ENCODE measurements at regions not wholly inside any gene's neighbourhood (a gene's known extent, or its start where the extent isn't known, plus 50 kb on each side); places are given as distances from the start of the nearest gene placed in this dataset.
"Not testable (repeated sequence)": the region's sequence is repeated elsewhere in the genome, so short reads cannot be mapped to it uniquely, and the experiment has no call there.

DNA sequence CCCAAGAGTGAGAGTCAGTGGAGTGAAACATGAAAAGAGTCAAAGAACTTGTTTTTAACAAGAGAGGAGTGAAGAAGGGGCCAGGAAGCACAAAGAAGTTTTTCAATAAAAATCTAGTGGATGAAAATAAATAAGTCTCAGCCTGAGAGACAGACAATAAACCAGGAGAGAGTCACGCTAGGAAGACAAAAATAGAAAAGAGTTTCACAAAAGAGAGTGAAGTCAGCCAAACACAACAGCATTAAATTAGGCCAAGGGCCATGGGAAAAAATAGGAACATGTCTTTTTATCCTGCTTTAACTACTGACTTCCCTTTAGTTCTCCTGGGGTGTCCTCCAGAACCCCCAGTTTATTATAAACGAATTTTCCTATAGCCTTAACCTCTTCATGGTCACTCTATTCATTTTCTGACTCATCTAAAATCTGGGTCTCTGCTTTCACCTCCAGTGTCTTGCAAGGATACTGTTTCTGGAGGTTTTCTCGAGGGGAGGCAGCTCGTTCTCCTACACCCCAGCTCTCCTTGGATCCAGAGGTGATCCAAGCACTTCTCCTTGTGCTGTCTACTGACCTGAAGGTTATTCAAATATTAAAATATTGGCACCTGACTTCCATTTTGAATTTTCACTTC is 571.5 kb upstream of the PPP2R3A start:
- Histone ChIP-seq H3K4me3 (ENCODE audit: low read length) (no peak overlapping the region), H3K36me3 (ENCODE audit: insufficient read depth, low read depth, low read length) (no peaks in the 10 kb centered on the region), H3K9ac (ENCODE audit: low read depth, low read length) (no peak overlapping the region), H3K27me3 (ENCODE audit: insufficient read depth, low read length) (no peaks in the 10 kb centered on the region), H3K27ac (ENCODE audit: low read length) (no peak overlapping the region), H3K4me1 (ENCODE audit: insufficient read depth, low read length) (no peaks in the 10 kb centered on the region), H3K9me3 (ENCODE audit: insufficient read depth, low read depth, low read length) (no peaks in the 10 kb centered on the region; the same call in 1 of the 2 replicates)

DNA sequence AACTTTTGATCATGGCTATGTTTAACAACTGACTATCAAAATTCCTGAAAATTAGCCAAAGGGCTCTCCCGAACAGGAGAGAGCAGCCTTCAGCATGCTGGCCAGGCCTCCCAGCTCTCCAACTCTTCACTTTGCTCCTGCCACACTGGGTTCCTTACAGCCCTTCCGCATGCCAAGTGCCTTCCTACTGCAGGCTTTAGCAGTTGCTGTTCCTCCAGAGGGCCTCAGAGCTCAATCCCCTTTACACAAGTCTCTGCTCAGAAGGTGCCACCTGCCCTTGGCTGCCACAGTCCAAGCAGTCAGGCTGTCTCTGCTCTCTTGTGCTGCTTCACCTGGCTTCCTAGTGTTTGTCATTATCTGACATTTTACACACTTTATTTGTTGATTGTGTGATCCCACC is 553.1 kb upstream of the PPP2R3A start:
- Histone ChIP-seq H3K9me3 (ENCODE audit: insufficient read depth, low read depth, low read length) (no peaks in the 10 kb centered on the region), H3K27me3 (ENCODE audit: insufficient read depth, low read length) (no peaks in the 10 kb centered on the region), H3K9ac (ENCODE audit: low read depth, low read length) (no peak overlapping the region), H3K27ac (ENCODE audit: low read length) (no peak overlapping the region), H3K4me1 (ENCODE audit: insufficient read depth, low read length) (no peaks in the 10 kb centered on the region), H3K4me3 (ENCODE audit: low read length) (no peak overlapping the region), H3K36me3 (ENCODE audit: insufficient read depth, low read depth, low read length) (no peaks in the 10 kb centered on the region)

DNA sequence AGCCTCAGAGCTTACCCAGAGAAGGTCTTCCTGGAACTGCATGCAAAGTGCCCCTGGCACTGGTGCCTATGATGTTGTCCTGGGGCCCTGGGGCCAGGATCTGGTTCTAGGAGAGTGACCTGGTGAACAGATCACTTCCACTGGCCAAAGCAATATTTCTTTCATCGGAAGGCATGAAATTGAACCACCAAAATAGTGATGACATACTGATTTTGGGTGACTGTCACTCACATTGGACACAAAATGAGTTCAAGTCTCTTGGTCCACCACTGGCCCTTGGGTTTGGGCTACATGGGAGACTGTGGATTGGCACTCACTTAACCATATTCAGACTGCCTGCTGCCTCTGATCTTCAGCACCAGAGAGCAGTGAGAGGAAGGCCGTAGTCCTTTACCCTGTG is 549.3 kb upstream of the PPP2R3A start:
- Histone ChIP-seq H3K27ac (ENCODE audit: low read length) (no peak overlapping the region), H3K4me3 (ENCODE audit: low read length) (no peak overlapping the region)

DNA sequence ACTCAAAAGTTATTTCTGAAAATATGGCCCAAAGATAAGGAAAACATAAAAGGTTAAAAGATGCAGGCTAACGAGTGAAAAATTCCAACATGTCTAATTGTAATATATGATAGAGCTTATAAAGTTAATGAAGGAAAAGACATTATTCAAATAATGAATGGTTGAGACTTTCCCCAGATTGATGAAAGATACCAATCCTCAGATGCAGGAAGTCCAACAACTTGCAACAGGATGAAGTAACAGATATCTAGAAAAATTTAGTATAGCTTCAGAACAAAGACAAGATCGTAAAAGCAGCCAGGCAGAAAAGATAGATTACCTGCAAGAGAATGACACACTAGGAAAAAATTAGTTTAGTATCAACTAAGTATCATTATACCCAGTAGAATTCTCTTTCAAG is 546.4 kb upstream of the PPP2R3A start:
- no peak overlapping the region for H3K4me3 ChIP-seq (ENCODE audit: low read length)
- no peak overlapping the region for H3K9ac ChIP-seq (ENCODE audit: low read depth, low read length)
- H3K36me3 ChIP-seq (ENCODE audit: insufficient read depth, low read depth, low read length) = no peaks in the 10 kb centered on the region
- H3K9me3 ChIP-seq (ENCODE audit: insufficient read depth, low read depth, low read length) = no peaks in the 10 kb centered on the region
- H3K27ac ChIP-seq (ENCODE audit: low read length) = no peak overlapping the region
- H3K27me3 ChIP-seq (ENCODE audit: insufficient read depth, low read length) = no peaks in the 10 kb centered on the region
- no peaks in the 10 kb centered on the region for H3K4me1 ChIP-seq (ENCODE audit: insufficient read depth, low read length)

More for the DNA sequence above, 549.3 kb upstream of the PPP2R3A start:
- H3K36me3 ChIP-seq (ENCODE audit: insufficient read depth, low read depth, low read length) = no peaks in the 10 kb centered on the region
- H3K27me3 ChIP-seq (ENCODE audit: insufficient read depth, low read length) = no peaks in the 10 kb centered on the region
- H3K9me3 ChIP-seq (ENCODE audit: insufficient read depth, low read depth, low read length) = no peaks in the 10 kb centered on the region
- no peak overlapping the region for H3K9ac ChIP-seq (ENCODE audit: low read depth, low read length)
- H3K4me1 ChIP-seq (ENCODE audit: insufficient read depth, low read length) = no peaks in the 10 kb centered on the region

DNA sequence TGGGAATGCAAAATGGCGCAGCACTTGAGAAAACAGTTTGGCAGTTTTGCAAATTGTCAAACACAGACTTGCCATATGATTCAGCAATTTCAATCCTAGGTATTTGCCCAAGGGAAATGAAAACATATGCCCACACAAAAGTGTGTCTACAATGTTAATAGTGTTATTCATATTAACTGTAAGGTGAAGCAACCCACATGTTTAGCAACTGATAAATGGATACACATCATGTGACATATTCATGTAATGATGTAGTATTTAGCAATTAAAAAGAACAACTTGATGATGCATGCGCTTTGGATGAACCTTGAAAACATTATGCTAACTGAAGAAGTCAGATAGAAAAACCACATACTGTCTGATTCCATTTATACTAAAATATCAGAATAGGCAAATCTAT is 539.0 kb upstream of the PPP2R3A start:
- Histone ChIP-seq H3K9me3 (ENCODE audit: insufficient read depth, low read depth, low read length) (no peaks in the 10 kb centered on the region), H3K4me1 (ENCODE audit: insufficient read depth, low read length) (no peaks in the 10 kb centered on the region), H3K4me3 (ENCODE audit: low read length) (no peak overlapping the region), H3K36me3 (ENCODE audit: insufficient read depth, low read depth, low read length) (no peaks in the 10 kb centered on the region), H3K9ac (ENCODE audit: low read depth, low read length) (no peak overlapping the region), H3K27ac (ENCODE audit: low read length) (no peak overlapping the region), H3K27me3 (ENCODE audit: insufficient read depth, low read length) (no peaks in the 10 kb centered on the region)

DNA sequence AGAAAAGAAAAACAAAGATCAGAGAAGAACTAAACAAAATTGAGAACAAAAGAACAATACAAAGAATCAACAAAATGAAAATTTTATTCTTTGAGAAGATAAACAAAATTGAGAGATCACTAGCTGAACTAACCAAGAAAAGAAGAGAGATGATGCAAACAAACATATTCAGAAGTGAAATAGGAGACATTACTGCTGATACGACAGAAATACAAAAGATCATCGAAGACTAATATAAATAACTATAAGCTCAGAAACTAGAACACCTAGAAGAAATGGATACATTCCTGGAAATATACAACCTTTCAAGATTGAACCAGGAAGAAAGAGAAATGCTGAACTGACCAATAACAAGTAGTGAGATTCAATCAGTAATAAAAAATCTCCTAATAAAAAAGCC is 533.1 kb upstream of the PPP2R3A start:
- Histone ChIP-seq H3K4me1 (ENCODE audit: insufficient read depth, low read length) (no peaks in the 10 kb centered on the region), H3K9me3 (ENCODE audit: insufficient read depth, low read depth, low read length) (no peaks in the 10 kb centered on the region), H3K27ac (ENCODE audit: low read length) (no peak overlapping the region), H3K9ac (ENCODE audit: low read depth, low read length) (no peak overlapping the region), H3K4me3 (ENCODE audit: low read length) (no peak overlapping the region), H3K36me3 (ENCODE audit: insufficient read depth, low read depth, low read length) (no peaks in the 10 kb centered on the region), H3K27me3 (ENCODE audit: insufficient read depth, low read length) (no peaks in the 10 kb centered on the region)

DNA sequence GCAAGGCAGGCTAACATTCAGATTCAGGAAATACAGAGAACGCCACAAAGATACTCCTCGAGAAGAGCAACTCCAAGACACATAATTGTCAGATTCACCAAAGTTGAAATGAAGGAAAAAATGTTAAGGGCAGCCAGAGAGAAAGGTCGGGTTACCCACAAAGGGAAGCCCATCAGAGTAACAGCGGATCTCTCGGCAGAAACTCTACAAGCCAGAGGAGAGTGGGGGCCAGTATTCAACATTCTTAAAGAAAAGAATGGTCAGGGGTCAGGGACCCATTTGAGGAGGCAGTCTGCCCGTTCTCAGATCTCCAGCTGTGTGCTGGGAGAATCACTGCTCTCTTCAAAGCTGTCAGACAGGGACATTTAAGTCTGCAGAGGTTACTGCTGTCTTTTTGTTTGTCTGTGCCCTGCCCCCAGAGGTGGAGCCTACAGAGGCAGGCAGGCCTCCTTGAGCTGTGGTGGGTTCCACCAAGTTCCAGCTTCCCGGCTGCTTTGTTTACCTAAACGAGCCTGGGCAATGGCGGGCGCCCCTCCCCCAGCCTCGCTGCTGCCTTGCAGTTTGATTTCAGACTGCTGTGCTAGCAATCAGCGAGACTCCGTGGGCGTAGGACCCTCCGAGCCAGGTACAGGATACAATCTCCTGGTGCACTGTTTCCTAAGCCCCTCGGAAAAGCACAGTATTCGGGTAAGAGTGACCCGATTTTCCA is 526.5 kb upstream of the PPP2R3A start:
- not testable (repeated sequence) for H3K4me1 ChIP-seq (ENCODE audit: insufficient read depth, low read length); H3K27me3 ChIP-seq (ENCODE audit: insufficient read depth, low read length); H3K27ac ChIP-seq (ENCODE audit: low read length); H3K36me3 ChIP-seq (ENCODE audit: insufficient read depth, low read depth, low read length); H3K9me3 ChIP-seq (ENCODE audit: insufficient read depth, low read depth, low read length)
- Histone ChIP-seq H3K9ac (ENCODE audit: low read depth, low read length) (peak overlapping the region; percentile 68), H3K4me3 (ENCODE audit: low read length) (peak overlapping the region; percentile 61)

DNA sequence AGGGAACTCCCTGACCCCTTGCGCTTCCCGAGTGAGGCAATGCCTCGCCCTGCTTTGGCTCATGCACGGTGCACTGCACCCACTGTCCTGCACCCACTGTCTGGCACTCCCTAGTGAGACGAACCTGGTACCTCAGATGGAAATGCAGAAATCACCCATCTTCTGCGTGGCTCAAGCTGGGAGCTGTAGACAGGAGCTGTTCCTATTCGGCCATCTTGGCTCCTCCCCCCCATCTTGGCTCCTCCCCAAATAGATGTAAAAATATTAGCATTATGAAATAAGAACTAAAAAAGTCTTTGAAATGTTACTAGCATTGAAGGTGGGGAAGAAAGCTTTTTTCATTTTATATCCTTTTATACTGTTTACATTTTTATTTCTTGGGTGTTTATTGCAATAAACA is 525.9 kb upstream of the PPP2R3A start:
- H3K9ac ChIP-seq (ENCODE audit: low read depth, low read length) = peak overlapping the region; percentile 68; the same call in 1 of the 2 replicates
- H3K4me1 ChIP-seq (ENCODE audit: insufficient read depth, low read length); H3K9me3 ChIP-seq (ENCODE audit: insufficient read depth, low read depth, low read length); H3K36me3 ChIP-seq (ENCODE audit: insufficient read depth, low read depth, low read length); H3K27ac ChIP-seq (ENCODE audit: low read length); H3K27me3 ChIP-seq (ENCODE audit: insufficient read depth, low read length): not testable (repeated sequence)
- peak overlapping the region; percentile 61 for H3K4me3 ChIP-seq (ENCODE audit: low read length)

DNA sequence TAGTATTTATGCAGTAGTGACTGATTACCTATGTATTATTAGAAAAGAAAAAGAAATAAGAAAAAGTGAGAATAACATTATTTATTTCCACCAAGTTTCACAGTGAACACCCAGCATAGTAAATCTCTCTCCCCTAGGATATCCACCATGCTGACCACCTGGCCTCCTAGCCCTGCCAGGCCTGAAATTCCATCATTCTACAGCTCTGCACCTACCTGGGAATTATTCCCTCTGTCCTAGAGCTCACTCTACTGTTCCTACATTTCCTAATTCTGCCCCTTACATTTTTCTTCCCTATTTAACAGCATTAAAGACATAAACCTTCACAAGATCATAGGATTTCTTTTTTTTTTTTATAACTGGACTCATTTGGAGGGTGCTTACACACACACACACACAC is 525.3 kb upstream of the PPP2R3A start:
- Histone ChIP-seq H3K27me3 (ENCODE audit: insufficient read depth, low read length) (no peaks in the 10 kb centered on the region), H3K27ac (ENCODE audit: low read length) (no peak overlapping the region)

DNA sequence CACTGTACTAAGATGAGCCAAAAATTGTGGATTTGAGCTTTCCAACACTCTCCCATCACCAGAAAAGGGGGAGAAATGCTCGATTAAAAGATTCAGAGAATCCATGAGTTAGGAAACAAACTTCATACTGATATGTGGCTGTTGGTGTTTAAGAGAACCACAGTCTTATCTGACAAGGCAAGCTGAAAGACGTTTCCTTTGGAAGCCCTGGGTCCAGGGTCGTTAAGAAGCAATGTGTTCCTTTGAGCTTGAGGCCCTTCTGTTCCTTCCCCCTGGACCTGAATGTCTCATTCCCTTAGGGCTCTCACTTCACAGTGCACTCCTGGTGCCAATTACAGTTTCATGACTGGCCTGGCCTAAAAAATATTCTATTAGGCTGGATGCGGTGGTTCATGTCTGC is 524.8 kb upstream of the PPP2R3A start:
- Histone ChIP-seq H3K27me3 (ENCODE audit: insufficient read depth, low read length) (no peaks in the 10 kb centered on the region), H3K36me3 (ENCODE audit: insufficient read depth, low read depth, low read length) (no peaks in the 10 kb centered on the region), H3K9me3 (ENCODE audit: insufficient read depth, low read depth, low read length) (no peaks in the 10 kb centered on the region), H3K4me1 (ENCODE audit: insufficient read depth, low read length) (no peaks in the 10 kb centered on the region), H3K4me3 (ENCODE audit: low read length) (no peak overlapping the region), H3K9ac (ENCODE audit: low read depth, low read length) (no peak overlapping the region), H3K27ac (ENCODE audit: low read length) (no peak overlapping the region)

More for the DNA sequence above, 525.3 kb upstream of the PPP2R3A start:
- Histone ChIP-seq H3K4me1 (ENCODE audit: insufficient read depth, low read length) (no peaks in the 10 kb centered on the region), H3K9ac (ENCODE audit: low read depth, low read length) (no peak overlapping the region), H3K4me3 (ENCODE audit: low read length) (no peak overlapping the region), H3K9me3 (ENCODE audit: insufficient read depth, low read depth, low read length) (no peaks in the 10 kb centered on the region), H3K36me3 (ENCODE audit: insufficient read depth, low read depth, low read length) (no peaks in the 10 kb centered on the region)

DNA sequence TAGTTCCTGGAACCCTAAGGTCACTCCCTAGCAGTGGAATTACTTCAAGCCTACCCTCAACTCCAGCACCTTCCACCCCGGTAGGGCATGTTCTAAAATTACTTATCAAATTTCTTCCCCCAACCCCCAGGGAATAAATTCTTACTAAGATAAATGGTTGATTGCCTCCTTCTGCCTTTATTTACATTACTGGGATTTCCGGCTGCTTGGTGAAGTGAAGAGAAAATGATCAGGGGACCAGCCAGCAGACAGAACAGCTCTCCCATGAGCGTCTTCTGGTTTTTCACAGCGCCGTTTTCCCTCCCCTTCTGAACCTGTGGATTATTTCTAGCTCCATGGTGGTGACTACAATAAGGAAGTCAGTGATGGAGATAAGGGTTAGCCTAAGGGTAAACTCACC is 521.5 kb upstream of the PPP2R3A start:
- Histone ChIP-seq H3K4me1 (ENCODE audit: insufficient read depth, low read length) (no peaks in the 10 kb centered on the region), H3K27me3 (ENCODE audit: insufficient read depth, low read length) (no peaks in the 10 kb centered on the region), H3K9ac (ENCODE audit: low read depth, low read length) (no peak overlapping the region), H3K27ac (ENCODE audit: low read length) (no peak overlapping the region), H3K4me3 (ENCODE audit: low read length) (no peak overlapping the region), H3K36me3 (ENCODE audit: insufficient read depth, low read depth, low read length) (no peaks in the 10 kb centered on the region), H3K9me3 (ENCODE audit: insufficient read depth, low read depth, low read length) (no peaks in the 10 kb centered on the region)

DNA sequence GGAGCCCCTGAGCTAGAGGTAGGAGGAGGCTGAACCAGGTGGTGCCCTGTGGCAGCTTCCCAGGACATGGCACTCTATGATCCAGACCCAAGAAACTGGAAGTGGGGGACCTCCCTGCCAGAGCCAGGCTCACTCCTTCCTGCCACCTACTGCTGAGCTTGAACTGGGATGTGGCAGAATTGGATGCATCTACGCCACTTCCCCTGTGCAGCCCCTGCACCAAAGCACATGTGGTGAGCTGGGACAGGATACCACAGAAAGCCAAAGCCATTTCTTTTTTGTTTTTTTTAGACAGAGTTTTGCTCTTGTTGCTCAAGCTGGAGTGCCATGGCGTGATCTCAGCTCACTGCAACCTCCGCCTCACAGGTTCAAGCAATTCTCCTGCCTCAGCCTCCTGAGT is 518.0 kb upstream of the PPP2R3A start:
- Histone ChIP-seq H3K4me1 (ENCODE audit: insufficient read depth, low read length) (no peaks in the 10 kb centered on the region), H3K27me3 (ENCODE audit: insufficient read depth, low read length) (no peaks in the 10 kb centered on the region), H3K9ac (ENCODE audit: low read depth, low read length) (no peak overlapping the region), H3K27ac (ENCODE audit: low read length) (no peak overlapping the region), H3K36me3 (ENCODE audit: insufficient read depth, low read depth, low read length) (no peaks in the 10 kb centered on the region), H3K4me3 (ENCODE audit: low read length) (no peak overlapping the region), H3K9me3 (ENCODE audit: insufficient read depth, low read depth, low read length) (no peaks in the 10 kb centered on the region)

Measured in iPS-20b (cell line).